H1 (cell line): ENCODE measurements at regions not wholly inside any gene's neighbourhood (a gene's known extent, or its start where the extent isn't known, plus 50 kb on each side); places are given as distances from the start of the nearest gene placed in this dataset.

ENCODE experiments used
- ZNF274 ChIP-seq: IDR thresholded peaks from 2 replicates; pipeline ENCODE4 v1.7.0; 2012; ENCODE audit warnings: low read length, borderline replicate concordance; ENCODE audit errors: extremely low read depth

DNA sequence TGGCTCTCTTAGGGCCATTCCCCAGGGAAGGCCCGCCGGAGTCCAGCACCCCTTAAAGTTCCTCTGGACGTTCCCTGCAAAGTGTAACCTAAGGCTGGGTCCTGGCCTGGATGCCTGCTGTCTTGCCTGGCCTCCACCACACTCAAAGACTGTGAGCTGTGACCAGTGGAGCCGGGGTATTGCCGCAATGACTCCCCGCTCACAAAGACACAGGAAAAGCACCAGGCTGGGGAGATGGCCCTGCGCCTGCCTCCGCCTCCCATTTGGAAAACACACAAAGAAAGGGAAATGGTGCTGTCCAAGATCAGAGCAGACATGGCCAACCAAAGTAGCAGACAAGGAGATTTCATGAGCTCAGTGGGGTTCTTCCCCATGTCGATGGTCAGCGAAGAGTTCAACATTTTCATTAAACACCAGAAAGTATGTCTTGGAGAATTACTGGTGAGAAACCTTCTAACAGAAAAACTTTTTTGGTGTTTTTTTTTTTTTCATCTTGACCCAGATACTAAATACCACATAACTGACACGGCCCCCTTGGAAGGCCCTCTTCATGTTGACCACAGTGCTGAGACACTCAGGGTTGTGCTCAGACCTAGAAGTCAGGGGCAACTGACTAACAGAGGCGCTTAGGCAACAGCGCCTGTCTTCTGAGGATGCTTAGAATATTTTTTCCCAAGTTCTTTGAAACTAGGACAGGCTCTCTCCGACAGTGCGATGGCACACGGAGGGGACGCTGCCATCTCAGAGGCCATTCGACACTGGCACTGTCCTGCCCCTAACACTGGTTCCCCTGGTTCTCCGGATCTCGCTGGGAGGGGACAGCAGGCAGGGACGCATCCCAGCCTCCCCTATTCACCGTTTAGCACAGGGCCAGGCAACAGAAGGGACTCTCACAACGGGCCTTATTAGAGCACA is 226.4 kb upstream of the ID2 start (continued):
- no peak for TF ChIP-seq ZNF274
